SH-SY5Y (cell line): ENCODE measurements at regions not wholly inside any gene's neighbourhood (a gene's known extent, or its start where the extent isn't known, plus 50 kb on each side); places are given as distances from the start of the nearest gene placed in this dataset.

Experiments used
- GATA2 ChIP-seq: IDR thresholded peaks from 2 replicates; pipeline ENCODE4 v1.6.1; 2011; ENCODE audit warnings: mild to moderate bottlenecking, low read depth, low read length
- GATA3 ChIP-seq: IDR thresholded peaks from 2 replicates; pipeline ENCODE4 v1.6.1; 2011; ENCODE audit warnings: low read depth, mild to moderate bottlenecking, low read length, moderate library complexity

DNA sequence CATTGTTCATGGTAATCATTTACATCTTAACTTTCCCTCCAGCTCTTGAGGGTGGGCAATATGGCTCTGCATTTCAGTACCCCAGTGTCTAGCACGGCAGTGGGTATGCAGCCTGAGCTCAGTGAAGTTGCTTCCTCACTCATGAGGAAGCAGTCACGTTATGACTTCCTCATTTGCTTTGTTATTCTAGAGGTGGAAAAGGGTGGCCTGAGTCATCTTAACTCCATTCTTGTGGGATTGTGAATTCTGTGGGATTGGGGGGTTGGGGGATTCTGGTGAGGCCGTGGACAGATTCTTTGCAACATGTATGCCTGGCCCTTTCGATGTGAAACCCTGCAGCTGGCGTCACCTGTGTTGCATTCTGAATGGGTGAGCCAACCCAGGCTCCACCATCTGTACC is 406.7 kb upstream of the ZNF507 start:
- TF ChIP-seq GATA3 = no peak
- TF ChIP-seq GATA2 = no peak
